Ishikawa (cell line): ENCODE measurements at regions not wholly inside any gene's neighbourhood (a gene's known extent, or its start where the extent isn't known, plus 50 kb on each side); places are given as distances from the start of the nearest gene placed in this dataset.

Source experiments
- CEBPB ChIP-seq: IDR thresholded peaks from 2 replicates; pipeline ENCODE4 v1.6.1; 2012
- CREB1 ChIP-seq: IDR thresholded peaks from 2 replicates; pipeline ENCODE4 v1.6.1; 2012; ENCODE audit warnings: low read depth
- EGR1 ChIP-seq: IDR thresholded peaks from 2 replicates; pipeline ENCODE4 v1.6.1; 2012
- EP300 ChIP-seq: IDR thresholded peaks from 2 replicates; pipeline ENCODE4 v1.6.1; 2012; ENCODE audit warnings: borderline replicate concordance
- FOXM1 ChIP-seq: IDR thresholded peaks from 2 replicates; pipeline ENCODE4 v1.6.1; 2012; ENCODE audit warnings: low read depth, borderline replicate concordance
- MAX ChIP-seq: IDR thresholded peaks from 2 replicates; pipeline ENCODE4 v1.6.1; 2012
- NFIC ChIP-seq: IDR thresholded peaks from 2 replicates; pipeline ENCODE4 v1.6.1; 2012
- RAD21 ChIP-seq: IDR thresholded peaks from 2 replicates; pipeline ENCODE4 v1.6.1; 2012; ENCODE audit warnings: low read depth
- TAF1 ChIP-seq: IDR thresholded peaks from 2 replicates; pipeline ENCODE4 v1.6.1; 2012; ENCODE audit warnings: low read depth, mild to moderate bottlenecking
- TCF12 ChIP-seq: IDR thresholded peaks from 2 replicates; pipeline ENCODE4 v1.6.1; 2012; ENCODE audit warnings: low read depth
- TEAD4 ChIP-seq: IDR thresholded peaks from 2 replicates; pipeline ENCODE4 v1.6.1; 2012
- USF1 ChIP-seq: IDR thresholded peaks from 2 replicates; pipeline ENCODE4 v1.6.1; 2012
- YY1 ChIP-seq: IDR thresholded peaks from 2 replicates; pipeline ENCODE4 v1.6.1; 2012; ENCODE audit warnings: low read depth
- ZBTB7A ChIP-seq: IDR thresholded peaks from 2 replicates; pipeline ENCODE4 v1.6.1; 2012; ENCODE audit warnings: low read depth
- TF ChIP-seq, protein P1 (sequence below): IDR thresholded peaks from 2 replicates; pipeline ENCODE4 v1.6.1; 2012; ENCODE audit warnings: low read depth, mild to moderate bottlenecking

- TF ChIP-seq TAF1 = no peak
- no peak for TF ChIP-seq USF1
- no peak for TF ChIP-seq EGR1
- TF ChIP-seq YY1 = no peak
- TF ChIP-seq TEAD4 = no peak
- TF ChIP-seq CEBPB = no peak
- TF ChIP-seq CREB1 = no peak
- TF ChIP-seq RAD21 = no peak
These were observed 86.4 kb upstream of the UXT start for GRCh38 chrX:47745416-47745815.

DNA sequence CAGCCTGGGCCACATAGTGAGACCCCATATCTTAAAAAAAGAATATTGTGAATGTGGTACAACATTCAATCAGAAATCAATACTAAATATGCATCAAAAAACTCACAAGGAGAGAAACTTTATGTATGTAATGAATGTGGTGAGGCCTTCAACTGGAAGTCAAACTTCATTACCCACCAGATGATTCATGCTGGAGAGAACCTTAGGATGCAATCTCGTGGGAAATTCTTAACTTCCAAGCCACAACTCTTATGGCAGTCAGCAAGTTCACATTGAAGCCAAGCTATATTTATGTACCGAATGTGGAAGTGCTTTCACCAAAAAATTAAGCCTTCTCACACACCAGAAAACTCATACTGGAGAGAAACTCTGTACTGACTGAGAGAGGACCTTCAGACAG is 84.5 kb upstream of the UXT start:
- TF ChIP-seq EP300 (no peak), MAX (no peak), EGR1 (no peak)

- TF ChIP-seq TAF1 (no peak), RAD21 (peak; percentile 44)
These were observed 64.7 kb upstream of the UXT start for GRCh38 chrX:47723689-47724088.

DNA sequence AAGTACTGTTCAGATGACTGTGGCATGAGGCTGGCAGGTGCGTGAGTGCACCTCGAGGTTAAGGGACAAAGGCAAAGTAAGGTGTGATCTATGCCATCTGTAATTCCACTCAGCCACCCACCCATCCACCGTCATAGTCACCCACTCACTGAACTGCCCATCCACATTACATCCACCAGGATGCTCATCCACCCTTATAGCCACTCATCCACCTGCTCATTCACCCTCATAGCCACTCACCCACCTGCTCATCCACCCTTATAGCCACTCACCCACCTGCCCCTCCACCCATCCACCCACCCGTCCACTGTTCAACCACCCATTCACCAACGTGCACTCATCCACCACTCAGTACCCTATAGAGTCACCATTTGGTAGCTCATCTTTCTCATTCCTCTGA is 64.1 kb upstream of the UXT start:
- TF ChIP-seq USF1 (no peak), FOXM1 (no peak)

DNA sequence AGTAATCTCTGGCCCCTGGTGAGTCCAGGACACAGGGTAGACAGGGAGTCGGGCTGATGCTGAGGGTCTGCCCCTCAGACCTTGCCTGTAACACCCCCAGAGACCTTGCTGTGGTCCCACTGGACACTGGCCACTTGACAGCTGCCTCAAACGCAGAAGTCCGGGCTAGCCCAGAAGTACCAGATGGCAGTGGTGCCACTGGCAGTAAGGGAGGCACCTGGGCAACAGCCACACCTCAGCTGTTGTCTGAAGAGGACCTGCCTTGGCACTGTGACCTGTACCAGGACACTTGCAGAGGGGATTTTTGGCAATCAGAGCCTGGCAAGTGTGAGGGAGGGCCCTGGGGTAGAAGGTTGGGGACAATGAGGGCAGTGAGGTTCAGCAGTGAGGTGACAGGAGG is 63.3 kb upstream of the UXT start:
- TF ChIP-seq TEAD4 (no peak), NFIC (no peak), CEBPB (no peak), CREB1 (no peak), EP300 (no peak), MAX (no peak), RAD21 (no peak), YY1 (no peak), TAF1 (no peak), ZBTB7A (no peak), FOXM1 (no peak), TCF12 (no peak), USF1 (no peak), EGR1 (no peak)
- TF ChIP-seq, protein P1, sequence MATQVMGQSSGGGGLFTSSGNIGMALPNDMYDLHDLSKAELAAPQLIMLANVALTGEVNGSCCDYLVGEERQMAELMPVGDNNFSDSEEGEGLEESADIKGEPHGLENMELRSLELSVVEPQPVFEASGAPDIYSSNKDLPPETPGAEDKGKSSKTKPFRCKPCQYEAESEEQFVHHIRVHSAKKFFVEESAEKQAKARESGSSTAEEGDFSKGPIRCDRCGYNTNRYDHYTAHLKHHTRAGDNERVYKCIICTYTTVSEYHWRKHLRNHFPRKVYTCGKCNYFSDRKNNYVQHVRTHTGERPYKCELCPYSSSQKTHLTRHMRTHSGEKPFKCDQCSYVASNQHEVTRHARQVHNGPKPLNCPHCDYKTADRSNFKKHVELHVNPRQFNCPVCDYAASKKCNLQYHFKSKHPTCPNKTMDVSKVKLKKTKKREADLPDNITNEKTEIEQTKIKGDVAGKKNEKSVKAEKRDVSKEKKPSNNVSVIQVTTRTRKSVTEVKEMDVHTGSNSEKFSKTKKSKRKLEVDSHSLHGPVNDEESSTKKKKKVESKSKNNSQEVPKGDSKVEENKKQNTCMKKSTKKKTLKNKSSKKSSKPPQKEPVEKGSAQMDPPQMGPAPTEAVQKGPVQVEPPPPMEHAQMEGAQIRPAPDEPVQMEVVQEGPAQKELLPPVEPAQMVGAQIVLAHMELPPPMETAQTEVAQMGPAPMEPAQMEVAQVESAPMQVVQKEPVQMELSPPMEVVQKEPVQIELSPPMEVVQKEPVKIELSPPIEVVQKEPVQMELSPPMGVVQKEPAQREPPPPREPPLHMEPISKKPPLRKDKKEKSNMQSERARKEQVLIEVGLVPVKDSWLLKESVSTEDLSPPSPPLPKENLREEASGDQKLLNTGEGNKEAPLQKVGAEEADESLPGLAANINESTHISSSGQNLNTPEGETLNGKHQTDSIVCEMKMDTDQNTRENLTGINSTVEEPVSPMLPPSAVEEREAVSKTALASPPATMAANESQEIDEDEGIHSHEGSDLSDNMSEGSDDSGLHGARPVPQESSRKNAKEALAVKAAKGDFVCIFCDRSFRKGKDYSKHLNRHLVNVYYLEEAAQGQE = no peak

- TF ChIP-seq CREB1 (no peak), YY1 (no peak), NFIC (no peak), MAX (no peak), EGR1 (no peak), TEAD4 (no peak), RAD21 (no peak), TCF12 (no peak), ZBTB7A (no peak), FOXM1 (no peak), USF1 (no peak), EP300 (no peak), TAF1 (no peak), CEBPB (no peak)
- TF ChIP-seq, protein P1 = no peak
These were observed 51.3 kb upstream of the UXT start for GRCh38 chrX:47710252-47710651.
